Activated CD4-positive, alpha-beta memory T cell treated with anti-CD3 and anti-CD28 coated beads for 36 hours (primary cell): ENCODE measurements at regions not wholly inside any gene's neighbourhood (a gene's known extent, or its start where the extent isn't known, plus 50 kb on each side); places are given as distances from the start of the nearest gene placed in this dataset.

Experiments
- CTCF ChIA-PET: fragments of 350-600 bp; sonication (Branson Sonifier 250); formaldehyde crosslinking; loops from one replicate; lab custom pipeline; 2021; ENCODE audit warnings: antibody characterized with exemption, inconsistent platforms; lab: Charles Lee
- POLR2A ChIA-PET: fragments of 350-600 bp; sonication (Branson Sonifier 250); formaldehyde crosslinking; loops from one replicate; lab custom pipeline; 2021; ENCODE audit warnings: antibody characterized with exemption; lab: Charles Lee
- DNase-seq: peaks from one replicate; pipeline ENCODE4 v3.0.0-alpha.2; 2020
- H3K27ac Mint-ChIP-seq: one replicate; pipeline ENCODE4 v1.8.0; 2021; ENCODE audit warnings: mixed read lengths
- H3K27me3 Mint-ChIP-seq: one replicate; pipeline ENCODE4 v1.8.0; 2021; ENCODE audit warnings: mixed read lengths
- H3K36me3 Mint-ChIP-seq: one replicate; pipeline ENCODE4 v1.8.0; 2021; ENCODE audit warnings: mixed read lengths
- H3K4me1 Mint-ChIP-seq: one replicate; pipeline ENCODE4 v1.8.0; 2021; ENCODE audit warnings: low read depth, mixed read lengths
- H3K4me3 Mint-ChIP-seq: one replicate; pipeline ENCODE4 v1.8.0; 2021; ENCODE audit warnings: mild to moderate bottlenecking, mixed read lengths
- H3K9me3 Mint-ChIP-seq: one replicate; pipeline ENCODE4 v1.8.0; 2021; ENCODE audit warnings: mixed read lengths
- intact Hi-C: fragments of 100-400 bp; cut with micrococcal nuclease; formaldehyde crosslinking; loops from one replicate; pipeline ENCODE4 v1.15.1; 2023

GRCh38 chr4:132982151-132982550 lies 166.9 kb upstream of the PCDH10 start:
- Mint-ChIP-seq H3K27ac (no peak overlapping the region), H3K36me3 (no peaks in the 10 kb centered on the region), H3K9me3 (peaks cover 3% of the 10 kb centered on the region), H3K27me3 (no peaks in the 10 kb centered on the region), H3K4me3 (no peak overlapping the region), H3K4me1 (no peaks in the 10 kb centered on the region)
- ChIA-PET POLR2A (no interaction called here), CTCF (no interaction called here)
- no peak for DNase-seq
- intact Hi-C loops: no loop called here

- ChIA-PET CTCF (no interaction called here), POLR2A (no interaction called here)
- H3K27ac Mint-ChIP-seq: no peak overlapping the region
- H3K27me3 Mint-ChIP-seq: no peaks in the 10 kb centered on the region
- H3K9me3 Mint-ChIP-seq: peaks cover 6% of the 10 kb centered on the region
- H3K4me1 Mint-ChIP-seq: no peaks in the 10 kb centered on the region
- H3K4me3 Mint-ChIP-seq: no peak overlapping the region
- intact Hi-C loops: no loop called here
- no peaks in the 10 kb centered on the region for H3K36me3 Mint-ChIP-seq
- DNase-seq: no peak
Observed at GRCh38 chr4:132991111-132991510, 158.0 kb upstream of the PCDH10 start.

GRCh38 chr4:132992686-132993085 lies 156.4 kb upstream of the PCDH10 start:
- ChIA-PET POLR2A (no interaction called here), CTCF (interaction anchor here (0.6 kb wide), 1 partner anchor 16 kb away, joined by 3 read pairs; no protein-coding TSS in a partner anchor)
- peaks cover 9% of the 10 kb centered on the region for H3K9me3 Mint-ChIP-seq
- H3K4me1 Mint-ChIP-seq: no peaks in the 10 kb centered on the region
- H3K27ac Mint-ChIP-seq: no peak overlapping the region
- DNase-seq: no peak
- intact Hi-C loops: no loop called here
- H3K36me3 Mint-ChIP-seq: no peaks in the 10 kb centered on the region
- no peaks in the 10 kb centered on the region for H3K27me3 Mint-ChIP-seq
- H3K4me3 Mint-ChIP-seq: no peak overlapping the region

GRCh38 chr4:132998585-132999230 lies 150.4 kb upstream of the PCDH10 start:
- no peak for DNase-seq
- peaks cover 9% of the 10 kb centered on the region for H3K9me3 Mint-ChIP-seq
- intact Hi-C loops: no loop called here
- ChIA-PET POLR2A (no interaction called here), CTCF (no interaction called here)
- H3K27ac Mint-ChIP-seq: no peak overlapping the region
- H3K36me3 Mint-ChIP-seq: no peaks in the 10 kb centered on the region
- H3K4me1 Mint-ChIP-seq: no peaks in the 10 kb centered on the region
- no peaks in the 10 kb centered on the region for H3K27me3 Mint-ChIP-seq
- no peak overlapping the region for H3K4me3 Mint-ChIP-seq

GRCh38 chr4:133000012-133000411 lies 149.1 kb upstream of the PCDH10 start:
- no peak for DNase-seq
- Mint-ChIP-seq H3K4me1 (no peaks in the 10 kb centered on the region), H3K27me3 (no peaks in the 10 kb centered on the region), H3K4me3 (no peak overlapping the region), H3K9me3 (peaks cover 9% of the 10 kb centered on the region), H3K36me3 (no peaks in the 10 kb centered on the region), H3K27ac (no peak overlapping the region)
- intact Hi-C loops: no loop called here
- ChIA-PET CTCF (no interaction called here), POLR2A (no interaction called here)

GRCh38 chr4:133003169-133003568 lies 145.9 kb upstream of the PCDH10 start:
- POLR2A ChIA-PET: no interaction called here
- CTCF ChIA-PET: no interaction called here
- Mint-ChIP-seq H3K27ac (no peak overlapping the region), H3K9me3 (peaks cover 10% of the 10 kb centered on the region), H3K4me1 (no peaks in the 10 kb centered on the region), H3K27me3 (no peaks in the 10 kb centered on the region), H3K36me3 (no peaks in the 10 kb centered on the region), H3K4me3 (no peak overlapping the region)
- intact Hi-C loops: no loop called here
- DNase-seq: no peak

GRCh38 chr4:133014473-133015135 lies 134.5 kb upstream of the PCDH10 start:
- no peaks in the 10 kb centered on the region for H3K36me3 Mint-ChIP-seq
- no peaks in the 10 kb centered on the region for H3K4me1 Mint-ChIP-seq
- intact Hi-C loops: no loop called here
- H3K9me3 Mint-ChIP-seq: peaks cover 16% of the 10 kb centered on the region
- ChIA-PET POLR2A (no interaction called here), CTCF (interaction anchor here (1.2 kb wide), 1 partner anchor 10 kb away, joined by 3 read pairs; no protein-coding TSS in a partner anchor)
- H3K4me3 Mint-ChIP-seq: no peak overlapping the region
- no peaks in the 10 kb centered on the region for H3K27me3 Mint-ChIP-seq
- DNase-seq: no peak
- H3K27ac Mint-ChIP-seq: no peak overlapping the region

- ChIA-PET POLR2A (no interaction called here), CTCF (no interaction called here)
- Mint-ChIP-seq H3K27ac (no peak overlapping the region), H3K36me3 (no peaks in the 10 kb centered on the region), H3K9me3 (peaks cover 5% of the 10 kb centered on the region), H3K4me1 (no peaks in the 10 kb centered on the region), H3K4me3 (no peak overlapping the region), H3K27me3 (no peaks in the 10 kb centered on the region)
- no peak for DNase-seq
- intact Hi-C loops: no loop called here
Observed at GRCh38 chr4:133045288-133045687, 103.8 kb upstream of the PCDH10 start.

- Mint-ChIP-seq H3K36me3 (no peaks in the 10 kb centered on the region), H3K27me3 (no peaks in the 10 kb centered on the region), H3K9me3 (peaks cover 5% of the 10 kb centered on the region), H3K4me3 (no peak overlapping the region), H3K27ac (no peak overlapping the region), H3K4me1 (no peaks in the 10 kb centered on the region)
- ChIA-PET POLR2A (no interaction called here), CTCF (no interaction called here)
- intact Hi-C loops: no loop called here
- no peak for DNase-seq
Observed at GRCh38 chr4:133046156-133046555, 102.9 kb upstream of the PCDH10 start.

- ChIA-PET POLR2A (no interaction called here), CTCF (no interaction called here)
- peaks cover 5% of the 10 kb centered on the region for H3K9me3 Mint-ChIP-seq
- H3K4me3 Mint-ChIP-seq: no peak overlapping the region
- H3K27ac Mint-ChIP-seq: no peak overlapping the region
- intact Hi-C loops: no loop called here
- no peak for DNase-seq
- H3K27me3 Mint-ChIP-seq: no peaks in the 10 kb centered on the region
- no peaks in the 10 kb centered on the region for H3K36me3 Mint-ChIP-seq
- no peaks in the 10 kb centered on the region for H3K4me1 Mint-ChIP-seq
Observed at GRCh38 chr4:133058701-133059100, 90.4 kb upstream of the PCDH10 start.

- no peak for DNase-seq
- no peaks in the 10 kb centered on the region for H3K27me3 Mint-ChIP-seq
- no peak overlapping the region for H3K4me3 Mint-ChIP-seq
- peaks cover 5% of the 10 kb centered on the region for H3K9me3 Mint-ChIP-seq
- ChIA-PET POLR2A (no interaction called here), CTCF (no interaction called here)
- H3K27ac Mint-ChIP-seq: no peak overlapping the region
- intact Hi-C loops: no loop called here
- H3K4me1 Mint-ChIP-seq: no peaks in the 10 kb centered on the region
- H3K36me3 Mint-ChIP-seq: no peaks in the 10 kb centered on the region
Observed at GRCh38 chr4:133059117-133059516, 90.0 kb upstream of the PCDH10 start.

- no peak overlapping the region for H3K27ac Mint-ChIP-seq
- H3K27me3 Mint-ChIP-seq: no peaks in the 10 kb centered on the region
- intact Hi-C loops: no loop called here
- H3K4me1 Mint-ChIP-seq: no peaks in the 10 kb centered on the region
- peaks cover 9% of the 10 kb centered on the region for H3K9me3 Mint-ChIP-seq
- no peak for DNase-seq
- H3K36me3 Mint-ChIP-seq: no peaks in the 10 kb centered on the region
- ChIA-PET CTCF (no interaction called here), POLR2A (no interaction called here)
- no peak overlapping the region for H3K4me3 Mint-ChIP-seq
Observed at GRCh38 chr4:133062851-133063250, 86.2 kb upstream of the PCDH10 start.

GRCh38 chr4:133068083-133068482 lies 81.0 kb upstream of the PCDH10 start:
- ChIA-PET POLR2A (no interaction called here), CTCF (no interaction called here)
- Mint-ChIP-seq H3K4me1 (no peaks in the 10 kb centered on the region), H3K27me3 (no peaks in the 10 kb centered on the region), H3K36me3 (no peaks in the 10 kb centered on the region), H3K27ac (no peak overlapping the region), H3K9me3 (peaks cover 26% of the 10 kb centered on the region), H3K4me3 (no peak overlapping the region)
- intact Hi-C loops: no loop called here
- no peak for DNase-seq
